K562 (cell line): ENCODE measurements at regions not wholly inside any gene's neighbourhood (a gene's known extent, or its start where the extent isn't known, plus 50 kb on each side); places are given as distances from the start of the nearest gene placed in this dataset.

ENCODE experiments used
- HIVEP1 ChIP-seq: fragments of 250-450 bp; sonication (Bioruptor Pico); IDR thresholded peaks from 2 replicates; pipeline ENCODE4 v1.4.0; 2020; ENCODE audit warnings: mild to moderate bottlenecking
- NFIX ChIP-seq: fragments of 250-450 bp; sonication (Bioruptor Pico); IDR thresholded peaks from 2 replicates; pipeline ENCODE4 v1.4.0; 2020; ENCODE audit warnings: low read depth, mild to moderate bottlenecking, moderate library complexity
- PML ChIP-seq: IDR thresholded peaks from 2 replicates; pipeline ENCODE4 v1.6.1; 2012; ENCODE audit warnings: low read length, inconsistent platforms
- POLR2A ChIP-seq: fragments of 450-650 bp; conservative IDR thresholded peaks from 2 replicates; pipeline ENCODE4 v1.6.1; 2016
- POLR2AphosphoS5 ChIP-seq: IDR thresholded peaks from 2 replicates; pipeline ENCODE4 v1.6.1; 2011; ENCODE audit warnings: mild to moderate bottlenecking, low read depth, low read length, moderate library complexity; ENCODE audit not compliant: control insufficient read depth, insufficient read depth
- PURB ChIP-seq: sonication (generic); formaldehyde crosslinking; IDR thresholded peaks from 2 replicates; pipeline ENCODE4 v1.9.0; 2021; ENCODE audit warnings: low read depth, mild to moderate bottlenecking, missing genetic modification reagents
- TEAD4 ChIP-seq, 2 experiments: sonication (generic) in 1 of 2; formaldehyde crosslinking in 1 of 2; IDR thresholded peaks; 2 replicates each; pipeline versions ENCODE4 v1.6.1 to v1.8.0; 2012 to 2022; ENCODE audit warnings: borderline replicate concordance in 1 of 2, inconsistent platforms in 1 of 2, low read length in 1 of 2, mild to moderate bottlenecking in 1 of 2, missing genetic modification reagents in 1 of 2
- TF ChIP-seq, protein P1 (sequence below), 2 experiments: fragments of 450-650 bp in 1 of 2; sonication (generic) in 1 of 2; formaldehyde crosslinking in 1 of 2; IDR thresholded peaks; 2 replicates each; pipeline versions ENCODE4 v1.7.1 to v1.9.0; 2016 to 2022; ENCODE audit warnings: inconsistent platforms in 1 of 2, mild to moderate bottlenecking in 1 of 2, missing genetic modification reagents in 1 of 2

- TF ChIP-seq, protein P1, sequence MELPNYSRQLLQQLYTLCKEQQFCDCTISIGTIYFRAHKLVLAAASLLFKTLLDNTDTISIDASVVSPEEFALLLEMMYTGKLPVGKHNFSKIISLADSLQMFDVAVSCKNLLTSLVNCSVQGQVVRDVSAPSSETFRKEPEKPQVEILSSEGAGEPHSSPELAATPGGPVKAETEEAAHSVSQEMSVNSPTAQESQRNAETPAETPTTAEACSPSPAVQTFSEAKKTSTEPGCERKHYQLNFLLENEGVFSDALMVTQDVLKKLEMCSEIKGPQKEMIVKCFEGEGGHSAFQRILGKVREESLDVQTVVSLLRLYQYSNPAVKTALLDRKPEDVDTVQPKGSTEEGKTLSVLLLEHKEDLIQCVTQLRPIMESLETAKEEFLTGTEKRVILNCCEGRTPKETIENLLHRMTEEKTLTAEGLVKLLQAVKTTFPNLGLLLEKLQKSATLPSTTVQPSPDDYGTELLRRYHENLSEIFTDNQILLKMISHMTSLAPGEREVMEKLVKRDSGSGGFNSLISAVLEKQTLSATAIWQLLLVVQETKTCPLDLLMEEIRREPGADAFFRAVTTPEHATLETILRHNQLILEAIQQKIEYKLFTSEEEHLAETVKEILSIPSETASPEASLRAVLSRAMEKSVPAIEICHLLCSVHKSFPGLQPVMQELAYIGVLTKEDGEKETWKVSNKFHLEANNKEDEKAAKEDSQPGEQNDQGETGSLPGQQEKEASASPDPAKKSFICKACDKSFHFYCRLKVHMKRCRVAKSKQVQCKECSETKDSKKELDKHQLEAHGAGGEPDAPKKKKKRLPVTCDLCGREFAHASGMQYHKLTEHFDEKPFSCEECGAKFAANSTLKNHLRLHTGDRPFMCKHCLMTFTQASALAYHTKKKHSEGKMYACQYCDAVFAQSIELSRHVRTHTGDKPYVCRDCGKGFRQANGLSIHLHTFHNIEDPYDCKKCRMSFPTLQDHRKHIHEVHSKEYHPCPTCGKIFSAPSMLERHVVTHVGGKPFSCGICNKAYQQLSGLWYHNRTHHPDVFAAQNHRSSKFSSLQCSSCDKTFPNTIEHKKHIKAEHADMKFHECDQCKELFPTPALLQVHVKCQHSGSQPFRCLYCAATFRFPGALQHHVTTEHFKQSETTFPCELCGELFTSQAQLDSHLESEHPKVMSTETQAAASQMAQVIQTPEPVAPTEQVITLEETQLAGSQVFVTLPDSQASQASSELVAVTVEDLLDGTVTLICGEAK (IDR thresholded peaks at IDR 0.05) = no peak
- TF ChIP-seq, protein P1 (CRISPR knock-in tag; IDR thresholded peaks at IDR 0.05) = no peak
- TF ChIP-seq POLR2AphosphoS5 (no peak), PML (no peak), NFIX (CRISPR knock-in tag) (no peak), HIVEP1 (CRISPR knock-in tag) (no peak), POLR2A (no peak), TEAD4 (IDR thresholded peaks at IDR 0.05; ENCODE audit: low read length) (no peak), TEAD4 (CRISPR knock-in tag; IDR thresholded peaks at IDR 0.05; ENCODE audit: borderline replicate concordance) (no peak), PURB (CRISPR knock-in tag) (no peak)
- TF ChIP-seq, all 486 proteins: peak for 0
Measured at GRCh38 chr11:76281558-76281906, 75.2 kb upstream of the WNT11 start (continued).
